DND-41 (cell line): ENCODE measurements at regions not wholly inside any gene's neighbourhood (a gene's known extent, or its start where the extent isn't known, plus 50 kb on each side); places are given as distances from the start of the nearest gene placed in this dataset.

Experiments used
- ATAC-seq: fragments of 200-7000 bp; cut with Tn5 transposase; 3 replicates; pipeline ENCODE4 v1.9.1; 2021; ENCODE audit warnings: low read depth; ENCODE audit not compliant: insufficient read depth
- DNase-seq: peaks from one replicate; pipeline ENCODE4 v3.0.0-alpha.2; 2020
- H2AFZ ChIP-seq: 2 replicates; pipeline ENCODE4 v1.6.0; 2012; ENCODE audit warnings: low read depth, low read length
- H3K27ac ChIP-seq: 2 replicates; pipeline ENCODE4 v1.5.1; 2012; ENCODE audit warnings: low read length, inconsistent platforms
- H3K27me3 ChIP-seq: fragments of 200-600 bp; sonication (generic); 2 replicates; pipeline ENCODE4 v1.6.0; 2012; ENCODE audit warnings: low read length, mild to moderate bottlenecking, inconsistent platforms; ENCODE audit not compliant: insufficient read depth, poor library complexity
- H3K36me3 ChIP-seq: 2 replicates; pipeline ENCODE4 v1.5.1; 2012; ENCODE audit warnings: low read length, inconsistent platforms; ENCODE audit not compliant: insufficient read depth
- H3K4me1 ChIP-seq: 2 replicates; pipeline ENCODE4 v1.5.1; 2012; ENCODE audit warnings: mild to moderate bottlenecking, low read length; ENCODE audit not compliant: insufficient read depth
- H3K4me2 ChIP-seq: 2 replicates; pipeline ENCODE4 v1.6.0; 2012; ENCODE audit warnings: mild to moderate bottlenecking, moderate library complexity, low read length, inconsistent platforms; ENCODE audit not compliant: insufficient read depth
- H3K4me3 ChIP-seq, 2 experiments: fragments of 200-600 bp in 1 of 2; shearing (Covaris generic) in 1 of 2; 2 replicates each; pipeline ENCODE4 v1.5.1; 2012 to 2016; ENCODE audit warnings: inconsistent platforms in 2 of 2, low read length in 2 of 2, mild to moderate bottlenecking in 2 of 2, low read depth in 1 of 2, moderate library complexity in 1 of 2
- H3K79me2 ChIP-seq: 2 replicates; pipeline ENCODE4 v1.6.0; 2012; ENCODE audit warnings: low read length, inconsistent platforms; ENCODE audit not compliant: insufficient read depth
- H3K9ac ChIP-seq: 2 replicates; pipeline ENCODE4 v1.6.0; 2012; ENCODE audit warnings: low read depth, mild to moderate bottlenecking, inconsistent platforms, low read length, moderate library complexity
- H3K9me3 ChIP-seq: 2 replicates; pipeline ENCODE4 v1.5.1; 2012; ENCODE audit warnings: low read length, moderate library complexity, mild to moderate bottlenecking, inconsistent platforms; ENCODE audit not compliant: insufficient read depth, severe bottlenecking
- H4K20me1 ChIP-seq: 2 replicates; pipeline ENCODE4 v1.6.0; 2012; ENCODE audit warnings: low read length; ENCODE audit not compliant: insufficient read depth
- CTCF ChIP-seq: IDR thresholded peaks from 2 replicates; pipeline ENCODE4 v1.5.1; 2012; ENCODE audit warnings: borderline replicate concordance, low read length, moderate library complexity, mild to moderate bottlenecking; ENCODE audit not compliant: poor library complexity, severe bottlenecking; ENCODE audit errors: extremely low read depth
- EZH2 ChIP-seq: IDR thresholded peaks from 3 replicates; pipeline ENCODE4 v1.6.1; 2012; ENCODE audit warnings: borderline replicate concordance, low read depth, mild to moderate bottlenecking, moderate library complexity, low read length, inconsistent platforms; ENCODE audit not compliant: severe bottlenecking

GRCh38 chr22:49146511-49146910 lies 681.2 kb downstream of the BRD1 start:
- Histone ChIP-seq H3K4me1 (no peaks in the 10 kb centered on the region), H3K4me2 (no peak overlapping the region), H3K27ac (no peak overlapping the region), H3K9ac (no peak overlapping the region), H3K27me3 (no peaks in the 10 kb centered on the region), H2AFZ (no peak overlapping the region), H4K20me1 (no peaks in the 10 kb centered on the region), H3K4me3 (no peak overlapping the region), H3K79me2 (no peaks in the 10 kb centered on the region), H3K36me3 (no peaks in the 10 kb centered on the region), H3K9me3 (no peaks in the 10 kb centered on the region)
- ATAC-seq (no peak), DNase-seq (no peak)
- TF ChIP-seq EZH2, result no peak
- TF ChIP-seq CTCF, result no peak

- Histone ChIP-seq H3K4me2 (no peak overlapping the region), H4K20me1 (no peaks in the 10 kb centered on the region), H3K4me1 (no peaks in the 10 kb centered on the region), H3K27ac (no peak overlapping the region), H3K36me3 (no peaks in the 10 kb centered on the region), H3K9ac (no peak overlapping the region), H2AFZ (no peak overlapping the region), H3K27me3 (no peaks in the 10 kb centered on the region), H3K79me2 (no peaks in the 10 kb centered on the region), H3K9me3 (no peaks in the 10 kb centered on the region), H3K4me3 (no peak overlapping the region)
- no peak for TF ChIP-seq EZH2
- TF ChIP-seq CTCF, result no peak
- ATAC-seq (no peak), DNase-seq (no peak)
Measured at GRCh38 chr22:49143812-49144211, 683.9 kb downstream of the BRD1 start.

- no peaks in the 10 kb centered on the region for H3K9me3 ChIP-seq
- H3K4me2 ChIP-seq, result no peak overlapping the region
- H3K4me3 ChIP-seq, result no peak overlapping the region
- H4K20me1 ChIP-seq, result no peaks in the 10 kb centered on the region
- H2AFZ ChIP-seq, result no peak overlapping the region
- no peak for TF ChIP-seq EZH2
- ATAC-seq (no peak), DNase-seq (no peak)
- H3K79me2 ChIP-seq, result no peaks in the 10 kb centered on the region
- H3K36me3 ChIP-seq, result no peaks in the 10 kb centered on the region
- no peaks in the 10 kb centered on the region for H3K4me1 ChIP-seq
- H3K27me3 ChIP-seq, result no peaks in the 10 kb centered on the region
- no peak overlapping the region for H3K9ac ChIP-seq
- no peak overlapping the region for H3K27ac ChIP-seq
Measured at GRCh38 chr22:49142891-49143290, 684.8 kb downstream of the BRD1 start.

DNA sequence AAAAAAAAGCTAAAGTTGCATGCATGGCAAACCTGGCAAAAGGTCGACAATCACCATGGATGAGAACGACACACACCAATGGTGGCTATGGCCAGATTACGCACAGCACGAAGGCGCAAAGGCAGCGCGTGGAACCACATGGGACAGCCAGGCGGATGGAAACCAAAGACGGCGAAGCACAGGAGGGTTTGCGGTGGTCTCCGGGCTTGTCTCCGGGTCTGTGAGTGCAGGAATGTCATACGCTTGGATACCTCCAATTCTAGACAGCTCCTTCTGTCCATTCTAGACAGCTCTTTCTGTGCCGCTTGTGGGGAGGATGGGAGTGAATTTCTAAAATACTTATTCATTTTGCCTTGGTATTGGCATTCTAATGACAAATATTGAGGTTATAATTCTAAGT lies 685.4 kb downstream of the BRD1 start:
- no peak for ATAC-seq
- TF ChIP-seq EZH2, result no peak
- no peak for TF ChIP-seq CTCF
- H3K27me3 ChIP-seq, result no peaks in the 10 kb centered on the region

More for the DNA sequence above, 685.4 kb downstream of the BRD1 start:
- Histone ChIP-seq H4K20me1 (no peaks in the 10 kb centered on the region), H3K79me2 (no peaks in the 10 kb centered on the region), H3K9me3 (no peaks in the 10 kb centered on the region), H3K36me3 (no peaks in the 10 kb centered on the region), H3K4me3 (no peak overlapping the region), H3K4me2 (no peak overlapping the region), H3K4me1 (no peaks in the 10 kb centered on the region), H3K9ac (no peak overlapping the region), H3K27ac (no peak overlapping the region), H2AFZ (no peak overlapping the region)
- DNase-seq, result no peak
